Brain microvascular endothelial cell (primary cell): ENCODE measurements at regions not wholly inside any gene's neighbourhood (a gene's known extent, or its start where the extent isn't known, plus 50 kb on each side); places are given as distances from the start of the nearest gene placed in this dataset.

Experiments used
- DNase-seq: peaks from one replicate; pipeline ENCODE4 v3.0.0-alpha.2; 2020
- H3K27ac ChIP-seq: fragments of 250-450 bp; sonication (Bioruptor Pico); 2 replicates; pipeline ENCODE4 v1.5.1; 2020; ENCODE audit warnings: mild to moderate bottlenecking, moderate library complexity
- H3K27me3 ChIP-seq: fragments of 250-450 bp; sonication (Bioruptor Pico); replicated peaks from 2 replicates; pipeline ENCODE4 v1.5.1; 2020; ENCODE audit warnings: mild to moderate bottlenecking
- H3K36me3 ChIP-seq: fragments of 250-450 bp; sonication (Bioruptor Pico); replicated peaks from 2 replicates; pipeline ENCODE4 v1.5.1; 2020; ENCODE audit warnings: mild to moderate bottlenecking
- H3K4me3 ChIP-seq: 2 replicates; pipeline ENCODE4 v1.5.1; 2011; ENCODE audit warnings: low read depth, mild to moderate bottlenecking, control low read depth, low read length, moderate library complexity
- in situ Hi-C: cut with HindIII; loops from 2 replicates; pipeline ENCODE4 v1.10.0; 2017; ENCODE audit warnings: low sequenced_read_pairs, low pct_ligation_motif_present
- TF ChIP-seq, protein P1 (sequence below): IDR thresholded peaks from 2 replicates; pipeline ENCODE4 v1.5.1; 2011; ENCODE audit warnings: low read depth, mild to moderate bottlenecking, moderate library complexity, low read length, control low read depth, inconsistent platforms; ENCODE audit errors: missing control alignments

- Histone ChIP-seq H3K27ac (no peak overlapping the region), H3K36me3 (no peaks in the 10 kb centered on the region), H3K4me3 (no peak overlapping the region), H3K27me3 (peaks cover 6% of the 10 kb centered on the region)
- no peak for DNase-seq
- TF ChIP-seq, protein P1, sequence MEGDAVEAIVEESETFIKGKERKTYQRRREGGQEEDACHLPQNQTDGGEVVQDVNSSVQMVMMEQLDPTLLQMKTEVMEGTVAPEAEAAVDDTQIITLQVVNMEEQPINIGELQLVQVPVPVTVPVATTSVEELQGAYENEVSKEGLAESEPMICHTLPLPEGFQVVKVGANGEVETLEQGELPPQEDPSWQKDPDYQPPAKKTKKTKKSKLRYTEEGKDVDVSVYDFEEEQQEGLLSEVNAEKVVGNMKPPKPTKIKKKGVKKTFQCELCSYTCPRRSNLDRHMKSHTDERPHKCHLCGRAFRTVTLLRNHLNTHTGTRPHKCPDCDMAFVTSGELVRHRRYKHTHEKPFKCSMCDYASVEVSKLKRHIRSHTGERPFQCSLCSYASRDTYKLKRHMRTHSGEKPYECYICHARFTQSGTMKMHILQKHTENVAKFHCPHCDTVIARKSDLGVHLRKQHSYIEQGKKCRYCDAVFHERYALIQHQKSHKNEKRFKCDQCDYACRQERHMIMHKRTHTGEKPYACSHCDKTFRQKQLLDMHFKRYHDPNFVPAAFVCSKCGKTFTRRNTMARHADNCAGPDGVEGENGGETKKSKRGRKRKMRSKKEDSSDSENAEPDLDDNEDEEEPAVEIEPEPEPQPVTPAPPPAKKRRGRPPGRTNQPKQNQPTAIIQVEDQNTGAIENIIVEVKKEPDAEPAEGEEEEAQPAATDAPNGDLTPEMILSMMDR, result no peak
- in situ Hi-C loops, result no loop called here
Observed at GRCh38 chr2:236501531-236501930, 68.1 kb upstream of the ACKR3 start.

DNA sequence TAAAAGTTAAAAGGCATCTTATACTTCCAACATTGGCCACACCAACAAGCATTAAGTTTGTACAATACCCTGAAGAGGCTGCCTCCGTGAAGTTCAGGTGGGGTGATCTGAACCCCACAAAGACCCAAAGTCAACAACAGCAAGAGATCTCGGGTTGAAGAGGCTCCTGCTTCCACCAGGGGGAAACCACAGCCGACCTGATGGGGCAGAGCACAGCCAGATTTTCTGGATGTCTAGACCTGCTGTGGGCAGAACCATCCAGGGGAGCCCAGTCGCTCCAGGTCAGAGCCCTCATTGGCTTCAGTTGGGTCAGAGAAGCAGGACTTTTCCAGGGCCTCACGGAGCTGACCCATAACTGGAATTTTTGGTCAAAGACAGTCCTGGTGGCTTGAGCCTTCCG, 66.5 kb upstream of the ACKR3 start:
- H3K36me3 ChIP-seq, result no peaks in the 10 kb centered on the region
- in situ Hi-C loops, result no loop called here
- H3K4me3 ChIP-seq, result no peak overlapping the region
- no peak overlapping the region for H3K27ac ChIP-seq
- TF ChIP-seq, protein P1, result peak; percentile 48
- peaks cover 8% of the 10 kb centered on the region for H3K27me3 ChIP-seq
- DNase-seq, result no peak

DNA sequence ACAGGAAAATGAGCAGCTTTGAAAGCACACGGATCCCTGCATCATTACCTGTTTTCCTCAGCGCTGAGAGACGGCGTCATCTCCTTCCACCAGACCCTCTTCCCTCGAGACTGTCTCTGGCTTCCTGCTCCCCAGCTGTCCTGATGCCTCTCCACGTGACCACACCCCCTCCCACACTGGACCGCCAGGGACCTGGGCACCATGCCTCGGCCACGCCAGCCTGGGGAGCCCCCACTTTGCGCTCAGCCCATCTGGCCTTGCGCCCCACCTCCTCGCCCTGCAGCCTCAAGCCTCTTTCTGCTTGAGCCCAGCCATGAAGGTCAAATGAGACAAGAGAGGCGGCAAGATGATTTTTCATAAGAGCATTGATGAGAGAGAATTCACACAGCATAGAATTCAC, 66.0 kb upstream of the ACKR3 start:
- no peak for DNase-seq

DNA sequence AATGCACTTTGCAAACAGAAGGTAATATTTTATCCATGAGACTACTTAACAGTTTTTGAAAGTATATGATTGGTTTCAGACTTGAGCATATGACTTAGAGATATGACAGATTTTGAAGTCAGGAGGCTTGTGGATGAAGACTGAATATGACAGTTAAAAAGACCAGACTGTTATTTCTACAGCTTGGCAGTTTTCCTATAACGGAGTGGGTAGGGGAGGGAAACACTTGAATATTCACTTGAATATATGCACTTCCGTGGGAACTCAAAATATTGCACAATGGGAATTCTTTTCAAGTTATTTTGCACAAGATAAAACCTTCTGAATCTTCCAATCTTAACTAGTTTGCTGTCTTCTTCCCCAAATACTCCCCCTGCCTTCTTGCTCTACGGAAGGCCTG, 64.6 kb upstream of the ACKR3 start:
- no peak overlapping the region for H3K4me3 ChIP-seq
- peaks cover 8% of the 10 kb centered on the region for H3K27me3 ChIP-seq
- TF ChIP-seq, protein P1, result no peak
- no peaks in the 10 kb centered on the region for H3K36me3 ChIP-seq
- in situ Hi-C loops, result no loop called here
- no peak overlapping the region for H3K27ac ChIP-seq
- no peak for DNase-seq

More for the DNA sequence above, 66.0 kb upstream of the ACKR3 start:
- Histone ChIP-seq H3K27ac (no peak overlapping the region), H3K4me3 (no peak overlapping the region), H3K36me3 (no peaks in the 10 kb centered on the region), H3K27me3 (peaks cover 8% of the 10 kb centered on the region)
- in situ Hi-C loops, result no loop called here
- TF ChIP-seq, protein P1, result no peak

DNA sequence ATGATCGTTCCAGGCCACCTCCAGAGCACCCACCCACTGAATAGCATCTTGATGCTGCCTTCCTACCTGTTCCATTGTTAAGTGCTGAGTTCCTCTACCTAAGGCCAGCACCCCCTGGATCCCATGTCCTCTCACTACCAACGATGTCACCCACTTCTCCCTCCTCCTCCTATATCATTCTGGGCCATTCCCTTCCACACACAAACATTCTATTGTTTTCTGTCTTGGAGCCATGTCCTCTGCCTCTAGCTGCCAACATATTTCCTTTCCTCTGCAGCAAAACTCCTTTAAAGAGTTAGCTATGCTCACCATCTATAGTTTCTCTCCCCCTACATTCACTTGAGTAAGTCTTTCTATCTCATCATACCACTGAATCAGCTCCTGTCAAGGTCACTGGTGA, 64.0 kb upstream of the ACKR3 start:
- TF ChIP-seq, protein P1, result no peak
- Histone ChIP-seq H3K27ac (no peak overlapping the region), H3K27me3 (peaks cover 8% of the 10 kb centered on the region), H3K4me3 (no peak overlapping the region), H3K36me3 (no peaks in the 10 kb centered on the region)
- in situ Hi-C loops, result no loop called here
- no peak for DNase-seq

- TF ChIP-seq, protein P1, result no peak
- in situ Hi-C loops, result no loop called here
- Histone ChIP-seq H3K36me3 (no peaks in the 10 kb centered on the region), H3K27me3 (peaks cover 8% of the 10 kb centered on the region), H3K4me3 (peak overlapping the region; percentile 40), H3K27ac (no peak overlapping the region)
- no peak for DNase-seq
Observed at GRCh38 chr2:236507393-236508085, 62.1 kb upstream of the ACKR3 start.
